ENCODE measurements at regions not wholly inside any gene's neighbourhood (a gene's known extent, or its start where the extent isn't known, plus 50 kb on each side); places are given as distances from the start of the nearest gene placed in this dataset.

DNA sequence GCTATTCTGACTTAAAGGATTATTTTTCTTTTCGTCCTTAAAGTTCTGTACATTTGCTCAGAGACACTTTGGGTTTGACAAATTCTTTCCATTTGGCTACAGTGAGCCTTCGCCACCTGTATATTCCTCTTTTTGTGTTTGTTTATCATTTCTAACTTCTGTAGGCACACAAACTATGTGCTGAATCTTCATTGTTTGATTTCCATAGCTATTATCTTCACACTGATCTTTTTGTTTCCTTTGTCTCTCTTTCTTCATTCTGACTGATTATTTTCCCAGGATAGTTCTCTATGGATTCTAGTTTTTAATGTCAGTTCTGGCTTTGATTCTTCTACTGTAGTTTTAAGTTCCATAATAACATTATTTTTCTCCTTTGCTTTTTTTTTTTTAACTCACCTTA, 350.2 kb downstream of the ZNF521 start:
- no peak for TF ChIP-seq EZH2phosphoT487 (conservative IDR thresholded peaks at IDR 0.05; ENCODE audit: low read length)
- TF ChIP-seq, protein P1, sequence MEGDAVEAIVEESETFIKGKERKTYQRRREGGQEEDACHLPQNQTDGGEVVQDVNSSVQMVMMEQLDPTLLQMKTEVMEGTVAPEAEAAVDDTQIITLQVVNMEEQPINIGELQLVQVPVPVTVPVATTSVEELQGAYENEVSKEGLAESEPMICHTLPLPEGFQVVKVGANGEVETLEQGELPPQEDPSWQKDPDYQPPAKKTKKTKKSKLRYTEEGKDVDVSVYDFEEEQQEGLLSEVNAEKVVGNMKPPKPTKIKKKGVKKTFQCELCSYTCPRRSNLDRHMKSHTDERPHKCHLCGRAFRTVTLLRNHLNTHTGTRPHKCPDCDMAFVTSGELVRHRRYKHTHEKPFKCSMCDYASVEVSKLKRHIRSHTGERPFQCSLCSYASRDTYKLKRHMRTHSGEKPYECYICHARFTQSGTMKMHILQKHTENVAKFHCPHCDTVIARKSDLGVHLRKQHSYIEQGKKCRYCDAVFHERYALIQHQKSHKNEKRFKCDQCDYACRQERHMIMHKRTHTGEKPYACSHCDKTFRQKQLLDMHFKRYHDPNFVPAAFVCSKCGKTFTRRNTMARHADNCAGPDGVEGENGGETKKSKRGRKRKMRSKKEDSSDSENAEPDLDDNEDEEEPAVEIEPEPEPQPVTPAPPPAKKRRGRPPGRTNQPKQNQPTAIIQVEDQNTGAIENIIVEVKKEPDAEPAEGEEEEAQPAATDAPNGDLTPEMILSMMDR (IDR thresholded peaks at IDR 0.05; ENCODE audit: insufficient read depth, low read length, poor library complexity, severe bottlenecking): no peak
